Adrenal gland (tissue), 5 donors: ENCODE measurements at regions not wholly inside any gene's neighbourhood (a gene's known extent, or its start where the extent isn't known, plus 50 kb on each side); places are given as distances from the start of the nearest gene placed in this dataset.

Experiments used
- POLR2A ChIP-seq, 2 donors: fragments of 450-650 bp; IDR thresholded peaks; one replicate each; pipeline ENCODE4 v1.6.1; 2017; ENCODE audit warnings: antibody characterized with exemption in 2 of 2, mild to moderate bottlenecking in 2 of 2, moderate library complexity in 1 of 2
- TF ChIP-seq, protein P1 (sequence below), 6 experiments: fragments of 450-650 bp in 4 of 6; fragments of 200-600 bp in 2 of 6; sonication (generic) in 1 of 6; IDR thresholded peaks; 1 replicate in 5 of 6; 2 replicates in 1 of 6; pipeline versions ENCODE4 v1.5.1 to v1.8.0; 2016 to 2021; ENCODE audit warnings: antibody characterized with exemption in 6 of 6, mild to moderate bottlenecking in 2 of 6, moderate library complexity in 1 of 6
- donor health status: DM: no; HTN: no; CAD: no.

- TF ChIP-seq, protein P1, sequence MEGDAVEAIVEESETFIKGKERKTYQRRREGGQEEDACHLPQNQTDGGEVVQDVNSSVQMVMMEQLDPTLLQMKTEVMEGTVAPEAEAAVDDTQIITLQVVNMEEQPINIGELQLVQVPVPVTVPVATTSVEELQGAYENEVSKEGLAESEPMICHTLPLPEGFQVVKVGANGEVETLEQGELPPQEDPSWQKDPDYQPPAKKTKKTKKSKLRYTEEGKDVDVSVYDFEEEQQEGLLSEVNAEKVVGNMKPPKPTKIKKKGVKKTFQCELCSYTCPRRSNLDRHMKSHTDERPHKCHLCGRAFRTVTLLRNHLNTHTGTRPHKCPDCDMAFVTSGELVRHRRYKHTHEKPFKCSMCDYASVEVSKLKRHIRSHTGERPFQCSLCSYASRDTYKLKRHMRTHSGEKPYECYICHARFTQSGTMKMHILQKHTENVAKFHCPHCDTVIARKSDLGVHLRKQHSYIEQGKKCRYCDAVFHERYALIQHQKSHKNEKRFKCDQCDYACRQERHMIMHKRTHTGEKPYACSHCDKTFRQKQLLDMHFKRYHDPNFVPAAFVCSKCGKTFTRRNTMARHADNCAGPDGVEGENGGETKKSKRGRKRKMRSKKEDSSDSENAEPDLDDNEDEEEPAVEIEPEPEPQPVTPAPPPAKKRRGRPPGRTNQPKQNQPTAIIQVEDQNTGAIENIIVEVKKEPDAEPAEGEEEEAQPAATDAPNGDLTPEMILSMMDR (IDR thresholded peaks at IDR 0.05), result no peak
- no peak for TF ChIP-seq POLR2A (IDR thresholded peaks at IDR 0.05)
These were observed 453.6 kb downstream of the CSNK1G3 start for GRCh38 chr5:123965626-123966025.
